GM12865 (cell line): ENCODE measurements at regions not wholly inside any gene's neighbourhood (a gene's known extent, or its start where the extent isn't known, plus 50 kb on each side); places are given as distances from the start of the nearest gene placed in this dataset.

Experiments used
- DNase-seq: peaks from one replicate; pipeline ENCODE4 v3.0.0; 2010; ENCODE audit warnings: low read depth
- H3K4me3 ChIP-seq: 2 replicates; pipeline ENCODE4 v1.5.1; 2011; ENCODE audit warnings: mild to moderate bottlenecking, low read depth, low read length, control low read depth
- TF ChIP-seq, protein P1 (sequence below): IDR thresholded peaks from 2 replicates; pipeline ENCODE4 v1.5.1; 2011; ENCODE audit warnings: low read length, control low read depth, low read depth, inconsistent platforms; ENCODE audit not compliant: insufficient read depth; ENCODE audit errors: missing control alignments

DNA sequence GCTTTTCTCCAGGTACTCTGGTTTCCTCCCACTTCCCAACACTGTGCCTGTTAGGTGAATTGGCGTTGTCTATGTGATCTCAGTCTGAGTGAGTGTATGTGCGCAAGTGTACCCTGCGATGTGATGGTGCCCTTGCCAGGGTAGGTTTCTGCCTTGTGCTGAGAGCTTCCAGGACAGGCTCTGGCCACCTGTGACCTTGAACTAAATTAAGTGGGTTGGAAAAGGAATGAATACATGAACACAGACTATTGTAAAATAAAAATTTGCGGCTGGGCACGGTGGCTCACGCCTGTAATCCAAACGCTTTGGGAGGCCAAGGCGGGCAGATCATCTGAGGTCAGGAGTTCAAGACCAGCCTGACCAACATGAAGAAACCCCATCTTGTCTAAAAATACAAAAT is 678.0 kb downstream of the DHX35 start:
- DNase-seq = no peak
- TF ChIP-seq, protein P1, sequence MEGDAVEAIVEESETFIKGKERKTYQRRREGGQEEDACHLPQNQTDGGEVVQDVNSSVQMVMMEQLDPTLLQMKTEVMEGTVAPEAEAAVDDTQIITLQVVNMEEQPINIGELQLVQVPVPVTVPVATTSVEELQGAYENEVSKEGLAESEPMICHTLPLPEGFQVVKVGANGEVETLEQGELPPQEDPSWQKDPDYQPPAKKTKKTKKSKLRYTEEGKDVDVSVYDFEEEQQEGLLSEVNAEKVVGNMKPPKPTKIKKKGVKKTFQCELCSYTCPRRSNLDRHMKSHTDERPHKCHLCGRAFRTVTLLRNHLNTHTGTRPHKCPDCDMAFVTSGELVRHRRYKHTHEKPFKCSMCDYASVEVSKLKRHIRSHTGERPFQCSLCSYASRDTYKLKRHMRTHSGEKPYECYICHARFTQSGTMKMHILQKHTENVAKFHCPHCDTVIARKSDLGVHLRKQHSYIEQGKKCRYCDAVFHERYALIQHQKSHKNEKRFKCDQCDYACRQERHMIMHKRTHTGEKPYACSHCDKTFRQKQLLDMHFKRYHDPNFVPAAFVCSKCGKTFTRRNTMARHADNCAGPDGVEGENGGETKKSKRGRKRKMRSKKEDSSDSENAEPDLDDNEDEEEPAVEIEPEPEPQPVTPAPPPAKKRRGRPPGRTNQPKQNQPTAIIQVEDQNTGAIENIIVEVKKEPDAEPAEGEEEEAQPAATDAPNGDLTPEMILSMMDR = no peak
- no peak overlapping the region for H3K4me3 ChIP-seq

DNA sequence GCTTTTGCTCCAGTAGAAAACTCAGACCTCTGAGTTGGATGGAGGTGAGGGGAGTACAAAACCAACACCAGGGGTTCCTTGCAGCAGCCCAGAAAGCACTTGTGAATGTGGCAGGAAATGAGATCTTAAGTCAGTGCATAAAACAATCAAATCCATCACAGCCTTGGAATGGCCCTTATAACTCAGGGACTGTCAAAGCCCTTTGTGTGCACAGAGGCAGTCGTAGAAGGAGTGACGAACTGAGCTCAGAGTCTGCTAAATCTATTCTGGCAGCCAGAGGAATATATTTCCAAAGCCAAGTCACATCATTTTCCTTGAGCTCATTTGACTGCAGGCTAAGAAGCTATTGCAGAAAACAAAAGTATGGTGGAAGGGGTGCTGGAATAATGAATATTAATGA is 676.6 kb downstream of the DHX35 start:
- no peak overlapping the region for H3K4me3 ChIP-seq
- TF ChIP-seq, protein P1 = no peak
- DNase-seq = no peak

DNA sequence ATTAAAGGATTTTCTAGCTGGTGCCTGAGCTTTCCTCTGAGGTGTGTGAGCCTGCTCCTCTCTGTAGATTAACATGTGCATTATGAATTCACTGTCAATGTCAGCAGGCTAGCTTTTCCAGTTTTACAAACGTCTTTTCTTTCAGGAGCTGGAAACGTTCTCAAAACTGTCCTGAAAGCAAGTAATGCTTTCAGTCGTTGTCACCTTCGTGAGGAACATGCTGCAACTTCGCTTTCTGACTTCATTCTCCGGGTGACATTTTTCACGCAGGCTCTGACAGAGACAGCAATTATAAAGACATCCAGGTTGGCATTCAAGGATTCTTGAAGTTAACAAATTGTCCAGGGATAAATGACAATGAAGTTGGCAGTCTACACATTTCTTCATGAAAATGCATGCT is 671.5 kb downstream of the DHX35 start:
- TF ChIP-seq, protein P1 = no peak

DNA sequence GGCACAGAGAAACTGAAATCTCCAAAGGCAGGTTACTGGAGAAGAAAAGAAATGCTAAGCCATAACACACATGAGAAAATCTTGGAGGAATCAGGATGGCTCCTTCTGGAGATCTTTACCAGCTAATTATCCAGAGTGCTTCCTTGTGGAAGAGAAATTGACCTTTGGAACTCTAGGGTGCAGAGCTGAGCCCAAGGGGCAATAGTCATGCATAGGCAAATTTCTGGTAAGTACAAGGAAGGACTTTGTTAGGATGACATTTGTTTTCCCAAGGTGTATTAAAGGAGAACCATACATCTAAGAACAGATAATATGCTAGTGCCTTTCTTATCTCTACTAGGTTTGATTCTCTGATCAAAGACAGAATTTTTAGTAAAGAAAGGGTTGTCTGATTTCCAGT is 670.6 kb downstream of the DHX35 start:
- TF ChIP-seq, protein P1 = no peak
- DNase-seq = no peak
- H3K4me3 ChIP-seq = no peak overlapping the region

More for the DNA sequence above, 671.5 kb downstream of the DHX35 start:
- no peak overlapping the region for H3K4me3 ChIP-seq
- DNase-seq = no peak

DNA sequence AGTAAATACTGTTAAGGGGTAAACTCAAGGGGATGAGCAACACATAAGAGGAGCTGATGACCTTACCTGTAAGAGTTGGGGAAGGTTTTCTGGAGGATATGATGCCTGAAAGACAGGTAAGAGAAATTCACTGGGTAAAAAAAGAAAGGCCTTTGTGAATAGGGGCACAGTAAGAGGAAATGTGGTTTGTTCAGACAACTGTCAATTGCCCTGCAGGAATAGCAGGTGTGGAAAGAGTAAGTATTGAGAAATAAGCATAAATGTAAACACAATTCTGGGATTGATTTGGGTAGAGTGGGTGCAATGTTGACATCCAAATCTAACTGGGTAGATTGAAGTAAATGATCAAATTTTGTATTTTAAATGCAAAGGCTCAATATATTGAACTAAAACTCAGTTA is 670.0 kb downstream of the DHX35 start:
- no peak overlapping the region for H3K4me3 ChIP-seq
- TF ChIP-seq, protein P1 = no peak
- no peak for DNase-seq

DNA sequence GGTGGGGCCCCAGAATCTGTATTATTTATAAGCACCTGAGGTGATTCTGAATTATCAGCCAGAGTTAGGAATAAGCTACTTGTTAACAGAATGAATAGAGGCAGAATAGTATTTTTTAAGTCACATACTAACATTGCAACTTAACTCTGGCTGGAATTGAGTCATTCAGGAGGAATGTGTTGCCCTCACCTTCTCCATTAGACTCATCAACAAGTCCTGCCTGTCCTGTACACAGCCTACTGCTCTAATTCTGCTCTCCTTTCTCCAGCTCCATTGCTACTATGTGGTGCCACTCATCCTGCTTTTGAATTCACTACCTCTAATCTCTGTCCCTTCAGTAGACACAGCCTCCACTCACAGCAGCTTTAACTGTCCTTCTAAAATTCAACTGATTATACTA is 669.4 kb downstream of the DHX35 start:
- no peak overlapping the region for H3K4me3 ChIP-seq
- TF ChIP-seq, protein P1 = no peak
- no peak for DNase-seq

DNA sequence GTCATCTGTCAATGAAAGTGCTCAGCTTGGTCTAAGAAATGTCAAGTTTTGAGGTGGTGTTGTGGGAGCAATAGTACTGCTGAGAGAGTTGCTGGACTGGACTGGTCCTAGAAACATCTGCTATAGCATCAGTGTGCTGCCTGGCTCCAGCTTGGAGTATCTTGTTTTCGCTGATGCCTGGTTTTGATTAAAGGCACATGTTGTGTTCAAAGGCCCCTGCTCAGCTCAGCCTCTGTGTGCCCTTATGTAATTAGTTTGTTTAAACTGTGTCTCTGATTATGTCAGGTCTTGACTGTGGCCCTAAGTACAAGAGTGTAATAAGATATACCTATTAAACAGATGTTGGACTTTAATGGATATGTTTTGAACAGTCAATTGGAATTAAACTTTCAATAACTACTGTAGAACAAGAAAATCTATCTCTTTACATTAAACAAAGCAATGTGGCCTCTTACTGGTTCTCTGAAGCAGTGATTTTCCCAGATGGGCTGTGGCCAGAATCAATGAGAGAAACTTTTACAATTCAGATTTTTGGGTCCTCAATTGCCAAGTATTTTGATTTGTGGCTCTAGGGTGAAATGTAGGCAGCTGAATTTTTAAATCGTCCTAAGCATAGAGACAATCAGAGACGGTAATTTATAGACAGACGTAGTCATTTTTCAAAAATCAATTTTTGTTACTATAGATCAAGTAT is 668.2 kb downstream of the DHX35 start:
- no peak for DNase-seq
- TF ChIP-seq, protein P1 = no peak
- no peak overlapping the region for H3K4me3 ChIP-seq
